ENCODE measurements at regions not wholly inside any gene's neighbourhood (a gene's known extent, or its start where the extent isn't known, plus 50 kb on each side); places are given as distances from the start of the nearest gene placed in this dataset.
"Not testable (repeated sequence)": the region's sequence is repeated elsewhere in the genome, so short reads cannot be mapped to it uniquely, and the experiment has no call there.

GRCh38 chr4:134935320-134935719, 733.7 kb upstream of the PABPC4L start:
- TF ChIP-seq CTCF (IDR thresholded peaks at IDR 0.05; ENCODE audit: extremely low read depth, missing control alignments): no peak
- no peak for DNase-seq (ENCODE audit: low spot score)

- no peak for DNase-seq (ENCODE audit: low spot score)
- no peak for TF ChIP-seq CTCF (IDR thresholded peaks at IDR 0.05; ENCODE audit: extremely low read depth, missing control alignments)
These were observed 732.6 kb upstream of the PABPC4L start for GRCh38 chr4:134934036-134934808.

GRCh38 chr4:134915355-134915754, 713.8 kb upstream of the PABPC4L start:
- no peak for TF ChIP-seq CTCF (IDR thresholded peaks at IDR 0.05; ENCODE audit: extremely low read depth, missing control alignments)
- no peak for DNase-seq (ENCODE audit: low spot score)

GRCh38 chr4:134914250-134914649, 712.7 kb upstream of the PABPC4L start:
- not testable (repeated sequence) for DNase-seq (ENCODE audit: low spot score)

GRCh38 chr4:134911941-134912340, 710.4 kb upstream of the PABPC4L start:
- no peak for TF ChIP-seq CTCF (IDR thresholded peaks at IDR 0.05; ENCODE audit: extremely low read depth, missing control alignments)
- no peak for DNase-seq (ENCODE audit: low spot score)

- DNase-seq (ENCODE audit: low spot score): no peak
These were observed 704.9 kb upstream of the PABPC4L start for GRCh38 chr4:134906404-134907023.

GRCh38 chr4:134905061-134905460, 703.5 kb upstream of the PABPC4L start:
- TF ChIP-seq CTCF (IDR thresholded peaks at IDR 0.05; ENCODE audit: extremely low read depth, missing control alignments): no peak
- DNase-seq (ENCODE audit: low spot score): no peak

More at GRCh38 chr4:134906404-134907023, 704.9 kb upstream of the PABPC4L start:
- TF ChIP-seq CTCF (IDR thresholded peaks at IDR 0.05; ENCODE audit: extremely low read depth, missing control alignments): no peak

GRCh38 chr4:134888156-134888555, 686.6 kb upstream of the PABPC4L start:
- no peak for DNase-seq (ENCODE audit: low spot score)
- TF ChIP-seq CTCF (IDR thresholded peaks at IDR 0.05; ENCODE audit: extremely low read depth, missing control alignments): no peak
